NCI-H345 (cell line): ENCODE measurements at regions not wholly inside any gene's neighbourhood (a gene's known extent, or its start where the extent isn't known, plus 50 kb on each side); places are given as distances from the start of the nearest gene placed in this dataset.
"Not testable (repeated sequence)": the region's sequence is repeated elsewhere in the genome, so short reads cannot be mapped to it uniquely, and the experiment has no call there.

Experiments used
- DNase-seq: peaks from one replicate; lab custom pipeline; 2025; lab: John Stamatoyannopoulos, UW

GRCh38 chr7:131959106-131959812, 402.8 kb upstream of the PODXL start:
- DNase-seq = no peak

GRCh38 chr7:131957338-131958020, 401.1 kb upstream of the PODXL start:
- no peak for DNase-seq

GRCh38 chr7:131956864-131957263, 400.4 kb upstream of the PODXL start:
- DNase-seq = no peak

GRCh38 chr7:131955679-131956078, 399.3 kb upstream of the PODXL start:
- no peak for DNase-seq

GRCh38 chr7:131953184-131953583, 396.8 kb upstream of the PODXL start:
- DNase-seq = no peak

- DNase-seq = no peak
Measured at GRCh38 chr7:131952365-131952764, 395.9 kb upstream of the PODXL start.

- no peak for DNase-seq
Measured at GRCh38 chr7:131950758-131951157, 394.3 kb upstream of the PODXL start.

GRCh38 chr7:131949659-131950058, 393.2 kb upstream of the PODXL start:
- DNase-seq = no peak

- DNase-seq = no peak
Measured at GRCh38 chr7:131948434-131949053, 392.1 kb upstream of the PODXL start.

- no peak for DNase-seq
Measured at GRCh38 chr7:131947661-131948060, 391.2 kb upstream of the PODXL start.

GRCh38 chr7:131945957-131946544, 389.6 kb upstream of the PODXL start:
- no peak for DNase-seq

- DNase-seq = peak; percentile 62
Measured at GRCh38 chr7:131945313-131945911, 389.0 kb upstream of the PODXL start.

- no peak for DNase-seq
Measured at GRCh38 chr7:131944556-131945069, 388.2 kb upstream of the PODXL start.

- no peak for DNase-seq
Measured at GRCh38 chr7:131943646-131944045, 387.2 kb upstream of the PODXL start.

- DNase-seq = no peak
Measured at GRCh38 chr7:131943211-131943610, 386.8 kb upstream of the PODXL start.

- no peak for DNase-seq
Measured at GRCh38 chr7:131942287-131943150, 386.1 kb upstream of the PODXL start.

- DNase-seq = no peak
Measured at GRCh38 chr7:131941291-131941690, 384.9 kb upstream of the PODXL start.

- no peak for DNase-seq
Measured at GRCh38 chr7:131940621-131941165, 384.3 kb upstream of the PODXL start.

- DNase-seq = not testable (repeated sequence)
Measured at GRCh38 chr7:131938788-131939187, 382.4 kb upstream of the PODXL start.

- DNase-seq = no peak
Measured at GRCh38 chr7:131937868-131938267, 381.4 kb upstream of the PODXL start.

GRCh38 chr7:131935180-131935579, 378.8 kb upstream of the PODXL start:
- DNase-seq = no peak
